Fibroblast of pulmonary artery (primary cell): ENCODE measurements at regions not wholly inside any gene's neighbourhood (a gene's known extent, or its start where the extent isn't known, plus 50 kb on each side); places are given as distances from the start of the nearest gene placed in this dataset.

Source experiments
- DNase-seq: peaks from one replicate; pipeline ENCODE4 v3.0.0-alpha.2; 2010; ENCODE audit warnings: low read depth
- H3K4me3 ChIP-seq: replicated peaks from 2 replicates; pipeline ENCODE4 v1.5.1; 2011; ENCODE audit warnings: low read depth, mild to moderate bottlenecking, control low read depth, low read length, moderate library complexity
- TF ChIP-seq, protein P1 (sequence below): IDR thresholded peaks from 2 replicates; pipeline ENCODE4 v1.5.1; 2011; ENCODE audit warnings: mild to moderate bottlenecking, control low read depth, low read length, inconsistent platforms; ENCODE audit errors: missing control alignments

DNA sequence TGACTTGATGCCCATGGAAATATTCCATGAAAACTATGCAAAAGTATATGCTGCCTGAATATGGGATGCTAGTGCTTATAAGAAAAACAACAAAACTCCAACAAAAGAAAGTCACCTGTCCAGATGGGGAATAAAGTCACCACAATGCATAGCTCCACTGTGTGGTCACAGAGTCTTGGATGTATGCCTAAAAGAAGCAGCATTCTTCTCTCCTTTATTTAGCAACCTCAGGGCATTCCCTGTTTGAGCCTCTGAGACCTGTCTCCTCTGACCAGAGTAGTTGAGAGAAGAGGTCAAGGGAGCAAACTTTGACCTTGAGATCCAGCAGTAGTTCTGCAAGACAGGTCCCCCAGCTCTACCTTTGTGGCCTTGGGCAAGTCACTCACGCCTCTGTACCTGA, 287.5 kb downstream of the MED10 start:
- TF ChIP-seq, protein P1, sequence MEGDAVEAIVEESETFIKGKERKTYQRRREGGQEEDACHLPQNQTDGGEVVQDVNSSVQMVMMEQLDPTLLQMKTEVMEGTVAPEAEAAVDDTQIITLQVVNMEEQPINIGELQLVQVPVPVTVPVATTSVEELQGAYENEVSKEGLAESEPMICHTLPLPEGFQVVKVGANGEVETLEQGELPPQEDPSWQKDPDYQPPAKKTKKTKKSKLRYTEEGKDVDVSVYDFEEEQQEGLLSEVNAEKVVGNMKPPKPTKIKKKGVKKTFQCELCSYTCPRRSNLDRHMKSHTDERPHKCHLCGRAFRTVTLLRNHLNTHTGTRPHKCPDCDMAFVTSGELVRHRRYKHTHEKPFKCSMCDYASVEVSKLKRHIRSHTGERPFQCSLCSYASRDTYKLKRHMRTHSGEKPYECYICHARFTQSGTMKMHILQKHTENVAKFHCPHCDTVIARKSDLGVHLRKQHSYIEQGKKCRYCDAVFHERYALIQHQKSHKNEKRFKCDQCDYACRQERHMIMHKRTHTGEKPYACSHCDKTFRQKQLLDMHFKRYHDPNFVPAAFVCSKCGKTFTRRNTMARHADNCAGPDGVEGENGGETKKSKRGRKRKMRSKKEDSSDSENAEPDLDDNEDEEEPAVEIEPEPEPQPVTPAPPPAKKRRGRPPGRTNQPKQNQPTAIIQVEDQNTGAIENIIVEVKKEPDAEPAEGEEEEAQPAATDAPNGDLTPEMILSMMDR: no peak
- DNase-seq: no peak
- no peak overlapping the region for H3K4me3 ChIP-seq

DNA sequence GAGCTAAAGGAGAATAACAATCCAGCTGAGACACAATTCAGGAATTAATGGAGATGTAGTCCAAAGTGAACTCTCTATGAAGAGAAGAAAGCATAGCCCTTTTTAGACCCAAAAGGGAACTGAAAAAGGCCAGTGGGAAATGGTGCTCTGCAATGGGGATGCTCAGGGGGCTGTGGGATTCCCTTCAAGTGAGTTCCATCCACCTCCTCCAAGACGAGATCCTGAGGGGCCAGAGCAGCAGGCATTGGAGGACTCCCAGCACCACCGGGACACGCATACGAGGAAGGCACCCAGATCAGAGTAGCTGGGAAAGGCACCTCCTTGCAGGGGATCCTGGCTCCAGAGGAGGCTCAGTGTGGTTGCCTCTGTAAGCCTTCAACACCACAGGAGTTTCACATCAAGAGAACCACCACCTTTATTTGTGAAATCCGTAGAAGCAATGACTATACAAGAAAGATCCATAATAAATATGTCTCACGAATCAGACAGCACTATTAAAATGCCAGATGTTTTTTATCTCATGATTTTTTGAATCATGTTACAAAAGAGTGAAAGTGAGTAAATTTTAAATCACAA, 288.2 kb downstream of the MED10 start:
- TF ChIP-seq, protein P1: no peak
- H3K4me3 ChIP-seq: no peak overlapping the region
- no peak for DNase-seq

DNA sequence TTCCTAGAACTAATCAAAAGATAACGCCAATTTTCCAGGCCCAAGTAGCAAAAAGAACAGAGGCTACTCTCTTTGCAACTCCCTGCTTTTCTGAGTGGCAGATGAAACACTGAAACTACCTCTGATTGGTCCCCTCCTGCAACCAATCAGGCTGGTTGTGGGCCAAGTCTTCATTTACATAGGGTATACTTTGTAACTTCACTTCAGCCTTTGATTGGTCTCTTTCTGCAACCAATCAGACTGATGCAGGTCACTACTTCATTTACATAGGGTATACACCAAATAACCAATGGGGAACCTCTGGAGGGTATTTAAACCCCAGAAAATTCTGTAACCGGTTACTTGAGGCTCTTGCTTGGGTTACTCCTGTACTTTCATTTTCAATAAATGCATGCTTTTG, 289.6 kb downstream of the MED10 start:
- DNase-seq: no peak
- no peak overlapping the region for H3K4me3 ChIP-seq
- TF ChIP-seq, protein P1: no peak

GRCh38 chr5:6087576-6087975, 290.8 kb downstream of the MED10 start:
- TF ChIP-seq, protein P1: no peak
- no peak for DNase-seq
- H3K4me3 ChIP-seq: no peak overlapping the region

DNA sequence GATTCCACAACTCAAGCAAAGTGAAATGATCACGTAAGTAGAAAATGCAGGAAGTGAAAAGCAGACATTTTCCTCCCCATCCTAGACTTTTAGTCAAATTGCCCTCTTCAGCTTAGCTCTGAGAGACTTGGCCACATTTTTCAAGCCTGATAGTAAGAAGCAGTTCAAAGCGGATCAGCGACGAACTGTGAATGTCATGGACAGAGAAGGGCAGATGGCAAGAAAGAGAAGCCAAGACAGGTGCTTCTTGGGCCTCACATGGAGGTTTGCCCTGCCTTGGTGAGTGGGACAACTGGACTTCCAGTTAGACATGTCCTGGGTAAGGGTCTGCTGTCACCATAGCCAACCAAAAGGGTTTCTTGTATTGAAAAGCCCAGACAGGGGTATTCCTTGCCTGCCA, 291.5 kb downstream of the MED10 start:
- DNase-seq: no peak
- TF ChIP-seq, protein P1: no peak
- H3K4me3 ChIP-seq: no peak overlapping the region

- no peak overlapping the region for H3K4me3 ChIP-seq
- TF ChIP-seq, protein P1: no peak
- no peak for DNase-seq
Measured at GRCh38 chr5:6085341-6085860, 292.9 kb downstream of the MED10 start.

DNA sequence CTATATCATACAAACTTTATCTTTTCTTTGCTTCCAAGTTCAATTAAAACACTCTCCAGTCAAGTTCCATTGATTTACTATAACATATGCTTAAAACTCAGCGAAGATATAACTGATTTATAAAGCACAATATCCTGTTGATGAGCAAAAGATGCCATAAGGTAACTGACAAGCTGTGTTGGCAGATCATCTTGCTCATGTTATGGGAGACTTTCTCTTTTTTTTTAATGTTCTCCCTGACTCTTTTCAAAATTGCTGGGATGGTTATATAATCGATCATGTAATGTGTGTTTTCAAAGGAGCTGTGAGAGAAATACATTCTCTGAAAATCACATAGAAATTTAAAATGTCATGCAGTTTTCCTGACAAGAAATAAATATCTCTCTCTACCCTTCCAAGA, 293.5 kb downstream of the MED10 start:
- DNase-seq: no peak
- H3K4me3 ChIP-seq: no peak overlapping the region
- TF ChIP-seq, protein P1: no peak
